ENCODE measurements at regions not wholly inside any gene's neighbourhood (a gene's known extent, or its start where the extent isn't known, plus 50 kb on each side); places are given as distances from the start of the nearest gene placed in this dataset.
"Not testable (repeated sequence)": the region's sequence is repeated elsewhere in the genome, so short reads cannot be mapped to it uniquely, and the experiment has no call there.

DNA sequence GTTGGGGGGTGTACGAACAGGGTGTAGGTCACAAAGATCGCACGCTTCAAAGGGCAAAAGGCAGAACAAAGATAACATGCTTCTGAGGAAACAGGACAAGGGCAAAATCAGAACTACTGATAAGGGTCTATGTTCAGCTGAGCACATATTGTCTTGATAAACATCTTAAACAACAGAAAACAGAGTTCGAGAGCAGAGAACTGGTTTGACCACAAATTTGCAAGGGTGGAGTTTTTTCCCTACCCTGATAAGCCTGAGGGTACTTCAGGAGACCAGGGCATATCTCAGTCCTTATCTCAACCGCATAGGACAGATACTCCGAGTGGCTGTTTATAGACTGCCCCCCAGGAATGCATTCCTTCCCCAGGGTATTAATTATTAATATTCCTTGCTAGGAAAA lies 139.1 kb upstream of the CNTNAP4 start:
- TF ChIP-seq, protein P1, sequence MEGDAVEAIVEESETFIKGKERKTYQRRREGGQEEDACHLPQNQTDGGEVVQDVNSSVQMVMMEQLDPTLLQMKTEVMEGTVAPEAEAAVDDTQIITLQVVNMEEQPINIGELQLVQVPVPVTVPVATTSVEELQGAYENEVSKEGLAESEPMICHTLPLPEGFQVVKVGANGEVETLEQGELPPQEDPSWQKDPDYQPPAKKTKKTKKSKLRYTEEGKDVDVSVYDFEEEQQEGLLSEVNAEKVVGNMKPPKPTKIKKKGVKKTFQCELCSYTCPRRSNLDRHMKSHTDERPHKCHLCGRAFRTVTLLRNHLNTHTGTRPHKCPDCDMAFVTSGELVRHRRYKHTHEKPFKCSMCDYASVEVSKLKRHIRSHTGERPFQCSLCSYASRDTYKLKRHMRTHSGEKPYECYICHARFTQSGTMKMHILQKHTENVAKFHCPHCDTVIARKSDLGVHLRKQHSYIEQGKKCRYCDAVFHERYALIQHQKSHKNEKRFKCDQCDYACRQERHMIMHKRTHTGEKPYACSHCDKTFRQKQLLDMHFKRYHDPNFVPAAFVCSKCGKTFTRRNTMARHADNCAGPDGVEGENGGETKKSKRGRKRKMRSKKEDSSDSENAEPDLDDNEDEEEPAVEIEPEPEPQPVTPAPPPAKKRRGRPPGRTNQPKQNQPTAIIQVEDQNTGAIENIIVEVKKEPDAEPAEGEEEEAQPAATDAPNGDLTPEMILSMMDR (CRISPR knock-in tag; IDR thresholded peaks at IDR 0.05): not testable (repeated sequence)
- not testable (repeated sequence) for TF ChIP-seq ZC3H4 (CRISPR knock-in tag; IDR thresholded peaks at IDR 0.05; ENCODE audit: borderline replicate concordance); ZNF234 (CRISPR knock-in tag; conservative IDR thresholded peaks at IDR 0.05); U2AF2 (IDR thresholded peaks at IDR 0.05; ENCODE audit: low read depth, low read length); ZSCAN12 (CRISPR knock-in tag; IDR thresholded peaks at IDR 0.05); DPF2 (CRISPR knock-in tag; IDR thresholded peaks at IDR 0.05; ENCODE audit: borderline replicate concordance, low read depth); POLR2AphosphoS5 (IDR thresholded peaks at IDR 0.05; ENCODE audit: low read depth, low read length); NFKBIZ (CRISPR knock-in tag; IDR thresholded peaks at IDR 0.05); NFRKB (IDR thresholded peaks at IDR 0.05); FOXK1 (CRISPR knock-in tag; IDR thresholded peaks at IDR 0.05; ENCODE audit: borderline replicate concordance, low read depth); YY1 (IDR thresholded peaks at IDR 0.05; ENCODE audit: insufficient read depth, insufficient replicate concordance, low read depth, low read length)
- TF ChIP-seq, protein P2, sequence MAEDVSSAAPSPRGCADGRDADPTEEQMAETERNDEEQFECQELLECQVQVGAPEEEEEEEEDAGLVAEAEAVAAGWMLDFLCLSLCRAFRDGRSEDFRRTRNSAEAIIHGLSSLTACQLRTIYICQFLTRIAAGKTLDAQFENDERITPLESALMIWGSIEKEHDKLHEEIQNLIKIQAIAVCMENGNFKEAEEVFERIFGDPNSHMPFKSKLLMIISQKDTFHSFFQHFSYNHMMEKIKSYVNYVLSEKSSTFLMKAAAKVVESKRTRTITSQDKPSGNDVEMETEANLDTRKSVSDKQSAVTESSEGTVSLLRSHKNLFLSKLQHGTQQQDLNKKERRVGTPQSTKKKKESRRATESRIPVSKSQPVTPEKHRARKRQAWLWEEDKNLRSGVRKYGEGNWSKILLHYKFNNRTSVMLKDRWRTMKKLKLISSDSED (CRISPR knock-in tag; IDR thresholded peaks at IDR 0.05): not testable (repeated sequence)
- TF ChIP-seq, protein P3, sequence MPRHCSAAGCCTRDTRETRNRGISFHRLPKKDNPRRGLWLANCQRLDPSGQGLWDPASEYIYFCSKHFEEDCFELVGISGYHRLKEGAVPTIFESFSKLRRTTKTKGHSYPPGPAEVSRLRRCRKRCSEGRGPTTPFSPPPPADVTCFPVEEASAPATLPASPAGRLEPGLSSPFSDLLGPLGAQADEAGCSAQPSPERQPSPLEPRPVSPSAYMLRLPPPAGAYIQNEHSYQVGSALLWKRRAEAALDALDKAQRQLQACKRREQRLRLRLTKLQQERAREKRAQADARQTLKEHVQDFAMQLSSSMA (CRISPR knock-in tag; IDR thresholded peaks at IDR 0.05): not testable (repeated sequence)

All from HepG2 (cell line).